ENCODE measurements at regions not wholly inside any gene's neighbourhood (a gene's known extent, or its start where the extent isn't known, plus 50 kb on each side); places are given as distances from the start of the nearest gene placed in this dataset.

- DNase-seq (ENCODE audit: low read depth): no peak
- H3K4me3 ChIP-seq (ENCODE audit: low read depth, low read length): no peak overlapping the region
- TF ChIP-seq, protein P1, sequence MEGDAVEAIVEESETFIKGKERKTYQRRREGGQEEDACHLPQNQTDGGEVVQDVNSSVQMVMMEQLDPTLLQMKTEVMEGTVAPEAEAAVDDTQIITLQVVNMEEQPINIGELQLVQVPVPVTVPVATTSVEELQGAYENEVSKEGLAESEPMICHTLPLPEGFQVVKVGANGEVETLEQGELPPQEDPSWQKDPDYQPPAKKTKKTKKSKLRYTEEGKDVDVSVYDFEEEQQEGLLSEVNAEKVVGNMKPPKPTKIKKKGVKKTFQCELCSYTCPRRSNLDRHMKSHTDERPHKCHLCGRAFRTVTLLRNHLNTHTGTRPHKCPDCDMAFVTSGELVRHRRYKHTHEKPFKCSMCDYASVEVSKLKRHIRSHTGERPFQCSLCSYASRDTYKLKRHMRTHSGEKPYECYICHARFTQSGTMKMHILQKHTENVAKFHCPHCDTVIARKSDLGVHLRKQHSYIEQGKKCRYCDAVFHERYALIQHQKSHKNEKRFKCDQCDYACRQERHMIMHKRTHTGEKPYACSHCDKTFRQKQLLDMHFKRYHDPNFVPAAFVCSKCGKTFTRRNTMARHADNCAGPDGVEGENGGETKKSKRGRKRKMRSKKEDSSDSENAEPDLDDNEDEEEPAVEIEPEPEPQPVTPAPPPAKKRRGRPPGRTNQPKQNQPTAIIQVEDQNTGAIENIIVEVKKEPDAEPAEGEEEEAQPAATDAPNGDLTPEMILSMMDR (IDR thresholded peaks at IDR 0.05; ENCODE audit: insufficient read depth, low read depth, low read length, missing control alignments): no peak
These were observed 93.5 kb upstream of the MRI1 start for GRCh38 chr19:13670846-13671245.

DNA sequence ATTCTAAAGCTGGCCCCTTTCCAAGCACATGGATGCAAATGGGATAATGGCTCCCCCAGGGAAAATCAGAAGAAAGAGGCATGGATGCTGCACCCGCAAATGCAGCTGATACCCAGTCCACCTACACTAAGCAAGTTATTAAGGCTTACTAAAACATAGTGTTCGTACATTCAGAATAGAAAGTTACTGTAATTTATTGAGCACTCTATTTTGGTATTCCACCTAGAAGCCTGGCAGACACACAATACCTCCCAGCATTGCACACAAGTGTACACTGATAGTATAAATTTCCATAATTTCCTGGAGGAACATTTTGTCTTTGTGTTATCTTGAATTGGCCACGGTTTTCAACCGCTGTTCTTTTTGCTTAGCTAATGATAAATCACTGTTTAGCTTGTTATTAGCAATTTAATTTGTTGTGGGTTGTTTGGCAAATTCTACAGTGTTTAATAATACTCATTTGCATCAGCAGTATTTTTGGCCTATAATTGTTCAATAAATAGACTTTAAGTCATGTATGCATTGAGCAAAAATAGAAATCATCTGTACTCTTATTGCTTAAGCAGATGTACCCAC, 94.5 kb upstream of the MRI1 start:
- TF ChIP-seq, protein P1 (IDR thresholded peaks at IDR 0.05; ENCODE audit: insufficient read depth, low read depth, low read length, missing control alignments): no peak
- no peak for DNase-seq (ENCODE audit: low read depth)
- no peak overlapping the region for H3K4me3 ChIP-seq (ENCODE audit: low read depth, low read length)

DNA sequence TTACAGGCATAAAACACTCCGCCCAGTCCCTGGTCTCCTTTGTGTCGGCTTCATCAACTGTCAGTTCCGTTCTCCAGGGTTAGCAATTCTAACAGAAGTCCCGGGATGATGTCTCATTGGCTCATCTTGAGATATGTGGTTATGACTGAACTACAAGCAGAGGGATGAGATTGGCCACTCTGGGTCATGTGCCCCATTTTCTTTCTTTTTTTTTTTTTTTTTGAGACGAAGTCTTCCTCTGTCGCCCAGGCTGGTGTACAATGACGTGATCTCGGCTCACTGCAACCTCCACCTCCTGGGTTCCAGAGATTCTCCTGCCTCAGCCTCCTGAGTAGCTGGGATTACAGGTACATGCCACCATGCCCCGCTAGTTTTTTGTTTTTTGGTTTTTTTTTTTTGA, 95.4 kb upstream of the MRI1 start:
- TF ChIP-seq, protein P1 (IDR thresholded peaks at IDR 0.05; ENCODE audit: insufficient read depth, low read depth, low read length, missing control alignments): no peak
- no peak for DNase-seq (ENCODE audit: low read depth)
- H3K4me3 ChIP-seq (ENCODE audit: low read depth, low read length): no peak overlapping the region

GRCh38 chr19:13666165-13666564, 98.2 kb upstream of the MRI1 start:
- TF ChIP-seq, protein P1 (IDR thresholded peaks at IDR 0.05; ENCODE audit: insufficient read depth, low read depth, low read length, missing control alignments): no peak
- DNase-seq (ENCODE audit: low read depth): no peak
- no peak overlapping the region for H3K4me3 ChIP-seq (ENCODE audit: low read depth, low read length)

GRCh38 chr19:13665125-13665905, 99.0 kb upstream of the MRI1 start:
- TF ChIP-seq, protein P1 (IDR thresholded peaks at IDR 0.05; ENCODE audit: insufficient read depth, low read depth, low read length, missing control alignments): no peak
- H3K4me3 ChIP-seq (ENCODE audit: low read depth, low read length): no peak overlapping the region
- DNase-seq (ENCODE audit: low read depth): no peak

DNA sequence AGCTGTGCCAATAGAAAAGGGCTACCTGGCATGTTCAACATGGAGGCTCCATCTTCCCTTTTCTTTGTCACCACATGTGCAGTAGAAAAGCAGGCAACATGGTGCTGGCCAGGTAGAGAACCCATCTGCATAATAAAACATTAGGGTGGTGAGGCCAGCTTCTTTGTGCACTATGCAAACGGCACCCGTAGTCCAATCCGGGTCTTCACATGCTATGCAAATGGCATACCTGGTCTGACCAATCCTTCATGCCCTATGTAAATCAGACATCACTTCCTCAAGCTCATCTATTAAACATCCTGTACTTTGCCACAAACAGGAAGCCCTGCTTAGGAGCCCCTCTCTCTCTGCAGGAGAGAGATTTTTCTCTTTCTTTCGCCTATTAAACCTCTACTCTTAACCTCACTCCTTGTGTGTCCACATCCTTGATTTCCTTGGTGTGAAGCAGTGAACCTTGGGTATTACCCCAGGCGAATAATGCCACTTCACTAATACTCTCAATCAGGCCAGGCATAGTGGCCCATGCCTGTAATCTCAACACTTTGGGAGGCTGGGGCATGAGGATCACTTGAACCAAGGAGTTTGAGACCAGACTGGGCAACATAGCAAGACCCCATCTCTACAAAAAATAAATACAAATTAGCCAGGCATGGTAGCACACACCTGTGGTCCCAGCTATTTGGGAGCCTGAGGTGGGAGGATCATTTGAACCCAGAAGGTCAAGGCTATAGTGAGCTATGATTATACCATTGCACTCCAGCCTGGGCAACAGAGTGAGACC, 111.3 kb upstream of the MRI1 start:
- no peak for DNase-seq (ENCODE audit: low read depth)
- TF ChIP-seq, protein P1 (IDR thresholded peaks at IDR 0.05; ENCODE audit: insufficient read depth, low read depth, low read length, missing control alignments): no peak
- H3K4me3 ChIP-seq (ENCODE audit: low read depth, low read length): no peak overlapping the region
